Heart left ventricle (tissue), 16 donors: ENCODE measurements at regions not wholly inside any gene's neighbourhood (a gene's known extent, or its start where the extent isn't known, plus 50 kb on each side); places are given as distances from the start of the nearest gene placed in this dataset.

Experiments
- ATAC-seq, 4 donors: fragments of 200-7000 bp; cut with Tn5 transposase; one replicate each; pipeline ENCODE4 v1.9.1; 2020 to 2022; ENCODE audit warnings: moderate library complexity in 4 of 4, mild to moderate bottlenecking in 3 of 4, moderate number of reproducible peaks in 1 of 4
- DNase-seq, 5 donors: peaks; one replicate each; pipeline ENCODE4 v3.0.0-alpha.2; 2020
- H3K27ac ChIP-seq, 12 donors: fragments of 200-600 bp; sonication (generic) in 4 of 12; one replicate each; pipeline versions ENCODE4 v1.5.0 to v1.8.0; 2016 to 2022; ENCODE audit warnings: mild to moderate bottlenecking in 2 of 12
- H3K27me3 ChIP-seq, 9 donors: fragments of 200-600 bp; sonication (generic) in 2 of 9; one replicate each; pipeline versions ENCODE4 v1.5.1 to v1.8.0; 2016 to 2022; ENCODE audit warnings: mild to moderate bottlenecking in 3 of 9
- H3K36me3 ChIP-seq, 9 donors: fragments of 200-600 bp; sonication (generic) in 2 of 9; one replicate each; pipeline versions ENCODE4 v1.5.0 to v1.8.0; 2018 to 2022; ENCODE audit warnings: mild to moderate bottlenecking in 2 of 9
- H3K4me1 ChIP-seq, 12 donors: fragments of 200-600 bp; sonication (generic) in 4 of 12; one replicate each; pipeline versions ENCODE4 v1.5.0 to v1.8.0; 2016 to 2022; ENCODE audit warnings: mild to moderate bottlenecking in 3 of 12
- H3K4me3 ChIP-seq, 12 donors: fragments of 200-600 bp; sonication (generic) in 4 of 12; one replicate each; pipeline versions ENCODE4 v1.5.0 to v1.8.0; 2017 to 2022; ENCODE audit warnings: mild to moderate bottlenecking in 9 of 12, moderate library complexity in 4 of 12
- H3K9me3 ChIP-seq, 12 donors: fragments of 200-600 bp; sonication (generic) in 4 of 12; one replicate each; pipeline versions ENCODE4 v1.5.0 to v1.8.0; 2016 to 2022; ENCODE audit warnings: mild to moderate bottlenecking in 1 of 12
- CTCF ChIP-seq, 12 donors: fragments of 200-600 bp; sonication (generic) in 4 of 12; IDR thresholded peaks; one replicate each; pipeline versions ENCODE4 v1.5.0 to v1.8.0; 2018 to 2022; ENCODE audit warnings: antibody characterized with exemption in 12 of 12, mild to moderate bottlenecking in 5 of 12
- POLR2A ChIP-seq, 2 donors: fragments of 450-650 bp; IDR thresholded peaks; one replicate each; pipeline ENCODE4 v1.6.1; 2017; ENCODE audit warnings: antibody characterized with exemption in 2 of 2, mild to moderate bottlenecking in 2 of 2, moderate library complexity in 2 of 2
- WGBS, 4 donors: extraction: QIAGEN DNeasy Blood & Tissue Kit in 2 of 4; methylation state at CpG; one replicate each; pipeline versions ENCODE4 v1.1.5 to v1.1.7; 2013 to 2018; 5-methylcytosine and 5-hydroxymethylcytosine counted together
- intact Hi-C, 10 donors: fragments of 100-400 bp; cut with DNase I; formaldehyde crosslinking; loops; one replicate each; pipeline versions ENCODE4 v1.11.1 to v1.14.2; 2022
- donor health status: ischemic (EF 13 %, LVEDD 7.1; RV severe dilation, severe dysfunction).
- donor health status: healthy with polysubstance abuse.
- donor health status: DM: no; HTN: yes; CAD: no.
- donor health status: DM: no; HTN: no; CAD: no.
- donor health status: ischemic (EF 25% LVEDD 6.9; RV normal size, moderate dysfunction).
- donor health status: ischemic (EF 25% LVEDD 5.7; RV mildly dilated, moderate dysfunction).
- donor health status: healthy.
- donor health status: DM: yes; HTN: yes; CAD: no.
- donor health status: ischemic (EF 35%, LVEDD 5.7; RV mildly dilated, moderate dysfunction).
- donor health status: nonischemic (EF 11% LVEDD 7.7; RV severe dilation, severe dysfunction).
- donor health status: DM: yes; HTN: yes; CAD: no.
- donor health status: PGD.
- donor health status: ischemic (EF 29% LVEDD 5.4; RV normal size, mild dysfunction).
- donor health status: nonischemic (EF 23%, LVEDD 6.1; RV moderate dilation, normal function).

DNA sequence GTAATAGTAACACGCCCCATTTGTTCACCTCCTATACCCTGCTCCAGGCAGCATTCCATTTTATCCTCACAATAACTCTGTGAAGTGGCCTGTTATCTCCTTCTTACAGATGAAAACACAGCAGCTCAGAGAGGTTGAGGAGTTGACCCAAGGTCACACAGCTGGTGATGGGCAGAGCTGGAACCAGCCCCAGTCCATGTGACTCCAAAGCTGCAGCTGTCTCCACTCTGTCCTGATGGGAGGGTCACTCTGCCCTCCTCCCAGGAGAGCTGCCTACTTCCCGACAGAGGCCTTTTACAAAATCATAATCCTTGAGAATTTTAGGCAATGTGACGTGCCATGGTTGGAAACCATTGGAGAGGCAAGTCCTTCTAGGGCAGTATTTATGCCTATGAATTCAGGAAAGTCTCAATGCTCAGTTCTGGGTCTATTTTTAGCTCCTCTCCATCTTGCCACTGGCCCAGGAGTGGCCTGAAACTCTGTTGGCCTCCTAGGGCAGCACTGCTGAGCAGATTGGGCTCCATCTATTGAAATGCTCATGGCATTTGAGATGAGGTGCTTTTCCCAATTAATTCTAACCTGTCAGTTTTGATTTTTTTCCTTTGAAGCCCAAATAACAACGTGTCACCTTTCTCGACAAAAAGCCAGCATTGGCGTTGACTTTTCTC is 50.1 kb upstream of the KCNK12 start:
- intact Hi-C loops = no loop called here
- no peak overlapping the region for H3K27ac ChIP-seq
- DNase-seq = no peak
- no peak for TF ChIP-seq CTCF (IDR thresholded peaks at IDR 0.05)
- TF ChIP-seq POLR2A (IDR thresholded peaks at IDR 0.05) = no peak
- 74 to 77% (median 76%) methylated on average over 6 of the region's 6 CpGs for WGBS, 4 donors
- H3K36me3 ChIP-seq = no peaks in the 10 kb centered on the region
- no peaks in the 10 kb centered on the region for H3K27me3 ChIP-seq
- H3K4me3 ChIP-seq = no peak overlapping the region
- no peaks in the 10 kb centered on the region for H3K9me3 ChIP-seq
- H3K4me1 ChIP-seq = no peaks in the 10 kb centered on the region
- peak in 1 of 4 donors; percentile 34 for ATAC-seq
